GM19324 (cell line): ENCODE measurements at regions not wholly inside any gene's neighbourhood (a gene's known extent, or its start where the extent isn't known, plus 50 kb on each side); places are given as distances from the start of the nearest gene placed in this dataset.
A peak's percentile ranks its signal among the peaks of the same experiment; 100 is the strongest.
"Not testable (repeated sequence)": the region's sequence is repeated elsewhere in the genome, so short reads cannot be mapped to it uniquely, and the experiment has no call there.

Experiments
- ATAC-seq: cut with Tn5 transposase; IDR thresholded peaks from one replicate; pipeline ENCODE4 v1.9.1; 2021; ENCODE audit warnings: mild to moderate bottlenecking, moderate library complexity; ENCODE audit not compliant: unreplicated experiment, low FRiP score

DNA sequence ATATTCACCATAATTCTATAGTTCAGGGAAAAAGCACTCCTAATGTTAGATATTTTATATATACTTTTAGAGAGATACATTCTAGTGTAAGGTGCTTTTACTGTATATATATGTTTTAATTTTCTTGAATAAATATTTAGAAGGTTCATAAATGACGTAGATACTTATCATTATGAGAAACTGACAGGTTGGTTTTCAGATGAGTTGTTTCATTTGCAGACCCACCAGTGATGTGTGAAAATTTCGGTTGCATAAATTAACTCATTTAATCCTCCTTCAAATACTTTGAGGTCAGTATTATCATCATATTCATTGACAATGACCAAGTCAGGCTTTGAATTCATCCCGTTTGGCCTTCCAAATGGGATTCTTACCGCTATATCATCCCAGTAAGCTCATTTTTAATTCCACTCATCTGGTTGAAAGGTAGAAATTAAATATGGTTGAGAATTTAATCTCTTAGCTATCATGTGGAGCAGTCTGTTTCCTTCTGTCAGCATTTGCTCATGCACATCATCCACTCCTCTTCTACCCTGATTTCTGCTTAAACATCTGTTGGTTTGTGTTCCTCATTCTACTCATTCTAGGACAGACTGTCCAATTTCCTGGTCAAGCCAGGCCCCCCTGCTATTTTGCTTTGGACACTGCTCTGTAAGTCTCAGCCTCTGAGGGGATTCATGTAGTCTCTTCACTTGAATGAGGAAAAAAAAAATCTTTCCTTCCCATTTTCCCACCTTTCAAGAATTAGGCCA lies 1156.6 kb downstream of the PLA2G4A start:
- no peak for ATAC-seq

- peak; percentile 49 for ATAC-seq
These were observed 1157.3 kb downstream of the PLA2G4A start for GRCh38 chr1:187985897-187986654.

GRCh38 chr1:187987236-187987776 lies 1158.6 kb downstream of the PLA2G4A start:
- peak; percentile 57 for ATAC-seq

DNA sequence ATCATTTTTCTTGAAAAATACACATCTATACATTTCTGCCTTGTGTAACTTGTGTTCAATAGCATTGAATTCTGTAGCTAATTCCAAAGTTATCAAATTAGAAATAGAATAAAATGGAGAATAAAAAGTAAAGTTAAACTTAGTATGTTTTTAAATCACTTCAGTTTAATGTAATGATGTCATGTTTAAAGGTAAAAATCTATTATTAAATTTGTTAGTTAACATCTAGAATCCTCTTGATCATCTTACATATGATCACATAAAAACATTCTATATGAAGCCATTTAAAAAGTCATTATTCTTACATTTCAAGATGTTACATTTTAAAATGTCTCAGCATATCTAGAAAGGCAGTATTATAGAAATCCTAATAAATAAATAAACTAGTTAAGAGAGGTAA lies 1163.2 kb downstream of the PLA2G4A start:
- ATAC-seq, result no peak

GRCh38 chr1:187996780-187997179 lies 1168.0 kb downstream of the PLA2G4A start:
- no peak for ATAC-seq

GRCh38 chr1:187999973-188000372 lies 1171.2 kb downstream of the PLA2G4A start:
- ATAC-seq, result no peak

DNA sequence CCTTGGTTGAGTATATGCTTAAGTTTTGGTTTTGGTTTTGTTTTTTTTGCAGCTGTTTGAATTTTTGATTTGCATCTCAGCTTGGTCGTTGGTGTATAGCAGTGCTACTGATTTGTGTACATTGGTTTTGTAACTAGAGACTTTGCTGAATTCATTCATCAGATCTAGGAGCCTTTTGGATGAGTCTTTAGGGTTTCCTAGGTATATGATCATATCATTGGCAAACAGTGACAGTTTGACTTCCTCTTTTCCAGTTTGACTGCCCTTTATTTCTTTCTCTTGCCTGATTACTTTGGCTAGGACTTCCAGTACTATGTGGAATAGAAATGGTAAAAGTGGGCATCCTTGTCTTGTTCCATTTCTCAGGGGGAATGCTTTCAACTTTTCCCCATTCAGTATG lies 1174.9 kb downstream of the PLA2G4A start:
- ATAC-seq, result not testable (repeated sequence)

DNA sequence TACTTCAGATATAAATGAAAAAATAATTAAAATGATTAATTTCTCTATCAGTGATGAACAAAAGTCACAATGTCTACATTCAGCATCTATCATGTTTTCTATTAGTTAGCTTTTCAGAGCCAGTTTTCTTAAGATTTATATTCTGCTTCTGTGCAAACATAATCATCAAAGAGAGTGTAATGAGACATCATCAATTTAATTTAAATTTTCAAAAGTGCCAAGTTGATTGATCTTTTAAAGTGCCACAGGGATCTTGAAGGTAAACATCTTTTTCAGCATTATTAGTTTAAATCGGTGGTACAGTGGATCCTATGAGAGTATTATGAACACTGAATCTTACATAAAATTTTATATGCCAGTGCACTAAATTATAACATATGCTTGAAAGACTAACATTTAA lies 1176.1 kb downstream of the PLA2G4A start:
- no peak for ATAC-seq

DNA sequence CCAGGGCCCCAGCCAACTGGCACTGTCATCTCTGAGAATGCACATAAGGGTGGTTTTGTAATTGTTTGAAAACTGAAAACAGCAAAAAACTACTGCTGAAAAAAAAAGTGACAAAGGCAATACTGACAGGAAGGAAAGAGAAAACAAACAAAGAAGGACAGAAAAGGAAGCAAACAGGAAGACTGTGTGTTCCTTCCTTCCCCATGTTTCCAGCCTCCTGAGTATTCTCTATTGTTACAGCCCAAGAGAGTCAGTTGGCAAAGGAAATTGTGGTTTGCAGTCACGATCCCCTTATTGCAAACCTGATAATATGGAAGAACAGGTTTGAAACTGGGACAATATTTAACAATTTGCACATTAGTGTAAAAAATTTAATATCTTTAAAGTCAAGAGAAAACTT lies 1177.6 kb downstream of the PLA2G4A start:
- ATAC-seq, result no peak

GRCh38 chr1:188013222-188013849 lies 1184.6 kb downstream of the PLA2G4A start:
- not testable (repeated sequence) for ATAC-seq

GRCh38 chr1:188017921-188018320 lies 1189.2 kb downstream of the PLA2G4A start:
- ATAC-seq, result no peak

DNA sequence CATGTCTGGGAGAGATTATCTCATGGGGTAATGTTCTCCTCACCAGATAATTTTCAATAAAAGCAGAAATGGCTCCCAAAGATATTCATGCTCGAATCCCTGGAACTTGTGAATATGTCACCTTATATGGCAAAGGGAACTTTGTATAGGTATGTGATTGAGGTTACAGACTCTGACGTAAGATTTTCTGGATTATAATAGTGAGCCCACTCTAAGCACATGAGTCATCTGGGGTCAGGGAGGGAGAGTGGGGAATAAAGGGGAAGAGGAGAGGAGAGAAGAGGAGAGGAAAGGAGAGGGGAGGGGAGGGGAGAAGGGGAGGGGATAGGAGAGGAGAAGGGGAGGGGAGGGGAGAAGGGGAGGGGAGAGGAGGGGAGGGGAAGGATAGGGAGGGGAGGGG lies 1193.9 kb downstream of the PLA2G4A start:
- ATAC-seq, result no peak

- ATAC-seq, result no peak
These were observed 1194.5 kb downstream of the PLA2G4A start for GRCh38 chr1:188023206-188023605.

- ATAC-seq, result no peak
These were observed 1198.9 kb downstream of the PLA2G4A start for GRCh38 chr1:188027613-188028012.

DNA sequence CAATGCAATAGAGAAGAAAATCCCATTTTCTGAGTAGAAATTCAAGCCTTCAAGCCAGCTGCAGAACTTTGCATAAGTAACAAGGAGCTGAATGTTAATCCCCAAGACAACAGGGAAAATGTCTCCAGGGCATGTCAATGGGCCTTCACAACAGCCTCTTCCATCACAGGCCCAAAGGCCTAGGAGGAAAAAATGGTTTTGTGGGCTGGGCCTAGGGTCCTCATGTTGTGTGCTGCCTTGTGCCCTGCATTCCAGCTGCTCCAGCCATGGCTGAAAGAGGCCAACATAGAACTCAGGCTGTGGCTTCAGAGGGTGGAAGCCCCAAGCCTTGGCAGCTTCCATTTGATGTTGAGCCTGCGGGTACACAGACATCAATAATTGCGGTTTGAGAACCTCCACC lies 1208.8 kb downstream of the PLA2G4A start:
- not testable (repeated sequence) for ATAC-seq

DNA sequence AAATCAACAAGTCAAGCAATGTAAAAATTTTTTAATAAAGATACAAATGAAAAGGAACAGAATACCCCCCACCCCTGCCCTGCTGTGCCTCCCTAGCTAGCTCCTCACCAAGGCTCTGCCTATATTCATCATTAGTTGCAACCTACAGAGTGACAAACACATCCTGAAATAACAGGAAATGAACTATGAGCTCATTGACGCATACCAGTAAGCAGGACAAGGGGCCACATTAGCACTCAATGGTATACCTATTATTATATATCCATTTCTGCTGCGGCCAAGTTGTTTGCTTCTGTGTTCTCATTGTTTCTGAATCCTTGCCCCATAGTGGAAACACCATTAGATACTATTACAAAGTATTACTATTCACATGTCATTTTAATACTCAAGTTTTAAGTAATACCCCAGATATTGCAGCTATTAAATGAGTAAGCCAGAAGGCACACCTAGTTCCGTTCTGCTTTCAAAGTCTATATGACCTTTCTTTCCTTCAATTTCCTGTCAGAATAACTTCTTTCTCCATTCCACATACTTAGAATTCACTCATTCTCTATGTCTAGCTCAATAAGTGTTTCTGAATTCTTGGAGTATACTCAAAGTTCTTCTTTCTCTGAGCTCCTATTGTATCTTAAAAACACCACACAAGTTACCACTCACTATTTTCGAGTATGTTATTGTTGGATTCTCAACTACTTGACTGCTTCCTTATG lies 1214.9 kb downstream of the PLA2G4A start:
- ATAC-seq, result no peak

DNA sequence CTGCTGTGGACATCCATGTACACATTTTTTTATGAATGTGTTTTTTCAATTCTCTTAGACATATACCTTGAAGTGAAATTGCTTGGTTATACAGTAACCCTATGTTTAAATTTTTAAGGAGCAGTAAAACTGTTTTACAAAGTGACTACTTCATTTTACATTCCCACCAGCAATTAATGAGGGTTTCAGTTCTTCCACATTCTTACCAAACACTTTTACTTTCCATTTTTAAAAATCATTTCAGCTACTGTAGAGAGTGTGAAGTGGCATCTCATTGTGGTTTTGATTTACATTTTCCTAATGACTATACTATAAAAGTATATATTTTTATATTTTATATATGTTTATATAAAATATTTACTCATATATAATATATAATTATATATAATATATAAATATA lies 1221.5 kb downstream of the PLA2G4A start:
- ATAC-seq, result no peak

- ATAC-seq, result no peak
These were observed 1227.3 kb downstream of the PLA2G4A start for GRCh38 chr1:188056011-188056410.

GRCh38 chr1:188058801-188059200 lies 1230.1 kb downstream of the PLA2G4A start:
- ATAC-seq, result no peak

DNA sequence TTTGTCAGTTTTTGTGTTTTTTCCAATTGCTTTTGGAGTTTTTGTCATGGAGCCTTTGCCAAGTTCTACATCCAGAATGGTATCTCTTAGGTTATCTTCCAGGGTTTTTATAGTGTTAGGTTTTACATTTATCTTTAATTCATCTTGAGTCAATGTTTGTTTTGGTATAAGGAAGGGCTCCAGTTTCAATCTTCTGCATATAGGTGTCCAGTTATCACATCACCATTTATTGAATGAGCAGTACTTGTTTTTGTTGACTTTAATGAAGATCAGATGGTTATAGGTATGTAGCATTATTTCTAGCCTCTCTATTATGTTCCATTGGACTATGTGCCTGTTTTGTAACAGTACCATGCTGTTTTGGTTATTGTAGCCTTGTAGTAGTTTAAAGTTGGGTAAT lies 1233.1 kb downstream of the PLA2G4A start:
- ATAC-seq, result no peak

GRCh38 chr1:188062456-188062855 lies 1233.7 kb downstream of the PLA2G4A start:
- ATAC-seq, result no peak
